ENCODE measurements at regions not wholly inside any gene's neighbourhood (a gene's known extent, or its start where the extent isn't known, plus 50 kb on each side); places are given as distances from the start of the nearest gene placed in this dataset.
"Not testable (repeated sequence)": the region's sequence is repeated elsewhere in the genome, so short reads cannot be mapped to it uniquely, and the experiment has no call there.

GRCh38 chr15:36438499-36438898 is 140.9 kb upstream of the CDIN1 start:
- no peak for DNase-seq (ENCODE audit: low read depth in 1 of 2, low spot score in 1 of 2)

GRCh38 chr15:36447373-36447772 is 132.1 kb upstream of the CDIN1 start:
- DNase-seq (ENCODE audit: low read depth in 1 of 2, low spot score in 1 of 2) = no peak

- DNase-seq (ENCODE audit: low read depth in 1 of 2, low spot score in 1 of 2) = no peak
Measured at GRCh38 chr15:36448418-36448817, 131.0 kb upstream of the CDIN1 start.

GRCh38 chr15:36449084-36449661 is 130.3 kb upstream of the CDIN1 start:
- DNase-seq (ENCODE audit: low read depth in 1 of 2, low spot score in 1 of 2) = no peak

- DNase-seq (ENCODE audit: low read depth in 1 of 2, low spot score in 1 of 2) = no peak
Measured at GRCh38 chr15:36449662-36450145, 129.7 kb upstream of the CDIN1 start.

- not testable (repeated sequence) for DNase-seq (ENCODE audit: low read depth in 1 of 2, low spot score in 1 of 2)
Measured at GRCh38 chr15:36454244-36454643, 125.2 kb upstream of the CDIN1 start.

- no peak for DNase-seq (ENCODE audit: low read depth in 1 of 2, low spot score in 1 of 2)
Measured at GRCh38 chr15:36458411-36458810, 121.0 kb upstream of the CDIN1 start.

- DNase-seq (ENCODE audit: low read depth in 1 of 2, low spot score in 1 of 2) = no peak
Measured at GRCh38 chr15:36465304-36465703, 114.1 kb upstream of the CDIN1 start.

GRCh38 chr15:36468746-36469145 is 110.7 kb upstream of the CDIN1 start:
- DNase-seq (ENCODE audit: low read depth in 1 of 2, low spot score in 1 of 2) = no peak

- no peak for DNase-seq (ENCODE audit: low read depth in 1 of 2, low spot score in 1 of 2)
Measured at GRCh38 chr15:36469311-36469966, 110.0 kb upstream of the CDIN1 start.

- no peak for DNase-seq (ENCODE audit: low read depth in 1 of 2, low spot score in 1 of 2)
Measured at GRCh38 chr15:36472672-36473071, 106.8 kb upstream of the CDIN1 start.

GRCh38 chr15:36478561-36478960 is 100.9 kb upstream of the CDIN1 start:
- no peak for DNase-seq (ENCODE audit: low read depth in 1 of 2, low spot score in 1 of 2)

- no peak for DNase-seq (ENCODE audit: low read depth in 1 of 2, low spot score in 1 of 2)
Measured at GRCh38 chr15:36479200-36479896, 100.1 kb upstream of the CDIN1 start.

- DNase-seq (ENCODE audit: low read depth in 1 of 2, low spot score in 1 of 2) = no peak
Measured at GRCh38 chr15:36481156-36481555, 98.3 kb upstream of the CDIN1 start.

- DNase-seq (ENCODE audit: low read depth in 1 of 2, low spot score in 1 of 2) = no peak
Measured at GRCh38 chr15:36483409-36483808, 96.0 kb upstream of the CDIN1 start.

- DNase-seq (ENCODE audit: low read depth in 1 of 2, low spot score in 1 of 2) = no peak
Measured at GRCh38 chr15:36484038-36484778, 95.2 kb upstream of the CDIN1 start.

- no peak for DNase-seq (ENCODE audit: low read depth in 1 of 2, low spot score in 1 of 2)
Measured at GRCh38 chr15:36491912-36492311, 87.5 kb upstream of the CDIN1 start.

GRCh38 chr15:36495456-36495991 is 83.9 kb upstream of the CDIN1 start:
- no peak for DNase-seq (ENCODE audit: low read depth in 1 of 2, low spot score in 1 of 2)

- no peak for DNase-seq (ENCODE audit: low read depth in 1 of 2, low spot score in 1 of 2)
Measured at GRCh38 chr15:36497901-36498300, 81.5 kb upstream of the CDIN1 start.

- no peak for DNase-seq (ENCODE audit: low read depth in 1 of 2, low spot score in 1 of 2)
Measured at GRCh38 chr15:36498401-36498800, 81.0 kb upstream of the CDIN1 start.

GRCh38 chr15:36498916-36499315 is 80.5 kb upstream of the CDIN1 start:
- no peak for DNase-seq (ENCODE audit: low read depth in 1 of 2, low spot score in 1 of 2)
